Fibroblast of pulmonary artery (primary cell): ENCODE measurements at regions not wholly inside any gene's neighbourhood (a gene's known extent, or its start where the extent isn't known, plus 50 kb on each side); places are given as distances from the start of the nearest gene placed in this dataset.

Experiments
- DNase-seq: peaks from one replicate; pipeline ENCODE4 v3.0.0-alpha.2; 2010; ENCODE audit warnings: low read depth
- H3K4me3 ChIP-seq: replicated peaks from 2 replicates; pipeline ENCODE4 v1.5.1; 2011; ENCODE audit warnings: low read depth, mild to moderate bottlenecking, control low read depth, low read length, moderate library complexity
- TF ChIP-seq, protein P1 (sequence below): IDR thresholded peaks from 2 replicates; pipeline ENCODE4 v1.5.1; 2011; ENCODE audit warnings: mild to moderate bottlenecking, control low read depth, low read length, inconsistent platforms; ENCODE audit errors: missing control alignments

GRCh38 chr6:86563197-86563596 is 374.1 kb upstream of the HTR1E start:
- TF ChIP-seq, protein P1, sequence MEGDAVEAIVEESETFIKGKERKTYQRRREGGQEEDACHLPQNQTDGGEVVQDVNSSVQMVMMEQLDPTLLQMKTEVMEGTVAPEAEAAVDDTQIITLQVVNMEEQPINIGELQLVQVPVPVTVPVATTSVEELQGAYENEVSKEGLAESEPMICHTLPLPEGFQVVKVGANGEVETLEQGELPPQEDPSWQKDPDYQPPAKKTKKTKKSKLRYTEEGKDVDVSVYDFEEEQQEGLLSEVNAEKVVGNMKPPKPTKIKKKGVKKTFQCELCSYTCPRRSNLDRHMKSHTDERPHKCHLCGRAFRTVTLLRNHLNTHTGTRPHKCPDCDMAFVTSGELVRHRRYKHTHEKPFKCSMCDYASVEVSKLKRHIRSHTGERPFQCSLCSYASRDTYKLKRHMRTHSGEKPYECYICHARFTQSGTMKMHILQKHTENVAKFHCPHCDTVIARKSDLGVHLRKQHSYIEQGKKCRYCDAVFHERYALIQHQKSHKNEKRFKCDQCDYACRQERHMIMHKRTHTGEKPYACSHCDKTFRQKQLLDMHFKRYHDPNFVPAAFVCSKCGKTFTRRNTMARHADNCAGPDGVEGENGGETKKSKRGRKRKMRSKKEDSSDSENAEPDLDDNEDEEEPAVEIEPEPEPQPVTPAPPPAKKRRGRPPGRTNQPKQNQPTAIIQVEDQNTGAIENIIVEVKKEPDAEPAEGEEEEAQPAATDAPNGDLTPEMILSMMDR, result no peak
- DNase-seq, result no peak
- H3K4me3 ChIP-seq, result no peak overlapping the region

GRCh38 chr6:86558318-86558717 is 379.0 kb upstream of the HTR1E start:
- no peak for DNase-seq
- H3K4me3 ChIP-seq, result no peak overlapping the region
- TF ChIP-seq, protein P1, result no peak

DNA sequence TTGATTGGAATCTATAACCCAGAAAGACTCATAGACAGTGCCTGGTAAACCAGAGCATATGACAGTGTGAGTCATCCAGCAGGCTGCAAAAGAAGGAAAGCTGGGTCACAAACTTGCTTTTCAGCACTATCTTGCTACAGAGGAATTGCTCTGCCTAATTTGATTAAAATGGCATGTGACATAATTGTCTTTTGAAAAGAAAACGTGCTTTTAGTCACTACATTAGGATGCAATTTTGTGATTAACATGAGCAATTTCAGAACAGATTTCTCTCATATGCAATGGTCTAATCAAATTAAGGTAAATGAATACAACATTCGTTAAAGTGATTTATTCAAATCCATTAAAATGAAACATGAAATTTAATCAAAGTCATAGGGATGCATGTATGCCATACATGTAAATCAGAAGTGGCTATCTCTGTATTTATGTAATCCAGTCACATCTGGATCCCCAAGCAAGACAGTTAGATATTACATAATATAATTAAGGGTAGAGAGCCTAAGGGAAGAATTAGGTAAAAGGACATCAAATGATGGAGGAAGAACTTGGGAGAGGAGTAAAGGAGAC is 400.0 kb upstream of the HTR1E start:
- no peak for DNase-seq
- TF ChIP-seq, protein P1, result no peak
- H3K4me3 ChIP-seq, result no peak overlapping the region

DNA sequence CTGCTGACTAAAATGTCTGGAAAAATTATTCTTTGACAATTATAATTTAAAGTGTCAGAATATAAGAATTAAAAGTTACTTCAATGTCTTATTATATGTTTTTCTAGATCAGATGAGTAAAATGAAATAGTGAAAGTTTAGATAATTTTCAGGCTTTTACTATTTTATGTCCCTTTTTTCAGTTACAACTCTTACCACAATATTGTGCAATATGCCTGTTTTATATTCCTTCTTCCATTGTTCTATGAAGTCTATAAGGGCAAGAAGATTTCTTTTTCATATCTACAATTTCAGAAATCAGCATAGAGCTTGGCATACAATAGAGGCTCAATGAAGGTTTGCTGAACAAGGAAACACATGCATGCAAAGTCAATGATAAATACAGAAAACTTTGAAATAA is 401.2 kb upstream of the HTR1E start:
- no peak overlapping the region for H3K4me3 ChIP-seq
- no peak for DNase-seq
- TF ChIP-seq, protein P1, result no peak

DNA sequence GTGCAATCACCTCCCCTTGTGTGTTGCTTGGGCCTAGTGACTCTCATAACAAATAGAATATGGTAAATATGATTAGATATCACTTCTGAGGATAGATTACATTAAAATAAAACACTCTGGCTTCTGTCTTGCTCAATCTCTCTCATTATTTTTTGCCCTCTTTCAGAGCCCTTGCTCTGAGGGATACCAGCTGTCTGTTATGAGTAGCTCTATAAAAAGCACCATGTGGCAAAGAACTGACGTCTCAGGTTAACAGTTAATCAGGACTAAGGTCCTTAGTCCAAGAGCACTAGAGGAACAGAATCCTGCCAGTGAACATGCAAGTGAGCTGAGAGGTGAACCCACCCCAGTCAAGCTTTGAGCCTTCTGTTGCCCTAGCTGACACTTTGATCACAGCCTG is 402.2 kb upstream of the HTR1E start:
- H3K4me3 ChIP-seq, result no peak overlapping the region
- TF ChIP-seq, protein P1, result no peak
- no peak for DNase-seq

DNA sequence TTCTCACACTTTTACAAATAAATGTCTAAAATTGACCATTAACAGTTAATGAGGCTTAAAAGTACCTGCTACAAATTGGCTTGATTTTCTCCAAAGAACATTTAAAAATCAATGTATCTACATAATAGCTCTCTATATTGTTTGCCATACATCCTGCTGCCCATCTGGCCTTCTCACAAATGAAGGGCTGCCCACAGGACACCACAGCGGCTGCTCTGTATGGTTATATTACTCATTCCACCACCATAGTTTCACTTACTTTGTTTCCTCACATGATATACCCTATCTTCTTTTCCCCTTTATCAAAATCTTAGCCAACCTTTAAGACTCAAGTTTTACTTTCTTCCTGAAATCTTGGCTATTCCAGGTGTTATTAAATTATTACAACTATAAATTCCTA is 407.7 kb upstream of the HTR1E start:
- H3K4me3 ChIP-seq, result no peak overlapping the region
- DNase-seq, result no peak
- TF ChIP-seq, protein P1, result no peak

DNA sequence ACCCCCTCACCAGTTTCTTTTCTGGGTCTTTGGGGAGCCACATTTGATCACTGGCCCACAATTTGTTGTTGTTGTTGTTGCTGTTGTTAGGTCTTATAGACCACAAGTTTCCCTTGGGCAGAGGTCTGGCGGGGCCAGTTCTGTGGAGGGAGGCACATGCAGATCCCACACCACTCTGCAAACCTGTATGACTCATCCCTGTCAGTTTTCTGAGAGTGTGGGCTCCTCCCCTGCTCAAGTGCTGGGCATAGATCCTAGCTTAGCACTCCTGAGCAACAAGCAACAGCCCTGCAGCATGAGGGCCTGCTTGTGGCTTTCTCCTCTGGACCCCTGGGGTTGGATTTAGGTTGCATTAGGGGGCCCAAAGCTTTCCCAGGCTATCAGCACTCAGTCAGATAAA is 411.1 kb upstream of the HTR1E start:
- TF ChIP-seq, protein P1, result no peak
- H3K4me3 ChIP-seq, result no peak overlapping the region
- no peak for DNase-seq
